MM.1S (cell line): ENCODE measurements at regions not wholly inside any gene's neighbourhood (a gene's known extent, or its start where the extent isn't known, plus 50 kb on each side); places are given as distances from the start of the nearest gene placed in this dataset.

ENCODE experiments used
- CTCF ChIP-seq: fragments of 300-600 bp; sonication (generic); IDR thresholded peaks from 2 replicates; pipeline ENCODE4 v1.5.1; 2016; ENCODE audit warnings: antibody characterized with exemption, low read length, mixed read lengths
- EZH2 ChIP-seq: fragments of 300-600 bp; sonication (generic); optimal IDR thresholded peaks from 2 replicates; pipeline ENCODE3; 2017; ENCODE audit warnings: low read depth, mild to moderate bottlenecking, antibody characterized with exemption, low read length, mixed read lengths
- EZH2phosphoT487 ChIP-seq: fragments of 300-600 bp; sonication (generic); IDR thresholded peaks from 2 replicates; pipeline ENCODE4 v1.6.1; 2018; ENCODE audit warnings: antibody characterized with exemption, low read length

GRCh38 chr2:43159797-43160196 lies 66.6 kb downstream of the ZFP36L2 start:
- no peak for TF ChIP-seq CTCF
- no peak for TF ChIP-seq EZH2
- no peak for TF ChIP-seq EZH2phosphoT487
